ENCODE measurements at regions not wholly inside any gene's neighbourhood (a gene's known extent, or its start where the extent isn't known, plus 50 kb on each side); places are given as distances from the start of the nearest gene placed in this dataset.
"Not testable (repeated sequence)": the region's sequence is repeated elsewhere in the genome, so short reads cannot be mapped to it uniquely, and the experiment has no call there.

DNA sequence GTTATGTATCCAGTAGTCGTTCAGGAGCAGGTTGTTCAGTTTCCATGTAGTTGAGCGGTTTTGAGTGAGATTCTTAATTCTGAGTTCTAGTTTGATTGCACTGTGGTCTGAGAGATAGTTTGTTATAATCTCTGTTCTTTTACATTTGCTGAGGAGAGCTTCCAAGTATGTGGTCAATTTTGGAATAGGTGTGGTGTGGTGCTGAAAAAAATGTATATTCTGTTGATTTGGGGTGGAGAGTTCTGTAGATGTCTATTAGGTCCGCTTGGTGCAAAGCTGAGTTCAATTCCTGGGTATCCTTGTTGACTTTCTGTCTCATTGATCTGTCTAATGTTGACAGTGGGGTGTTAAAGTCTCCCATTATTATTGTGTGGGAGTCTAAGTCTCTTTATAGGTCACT, 68.6 kb upstream of the IZUMO1R start:
- not testable (repeated sequence) for H3K4ac ChIP-seq (ENCODE audit: low read depth, low read length); H3K79me2 ChIP-seq (ENCODE audit: insufficient read depth, low read length); H3K23ac ChIP-seq (ENCODE audit: insufficient read length, low read depth, low read length); H3K27ac ChIP-seq (ENCODE audit: insufficient read length, low read depth, low read length); H3K36me3 Mint-ChIP-seq (ENCODE audit: insufficient read depth in 1 of 3, low read depth in 3 of 3); H3K14ac ChIP-seq (ENCODE audit: insufficient read depth, low read length); H4K91ac ChIP-seq (ENCODE audit: insufficient read length, low read depth, low read length); H3K27ac Mint-ChIP-seq; H3K56ac ChIP-seq (ENCODE audit: insufficient read length, low read depth, low read length); H2BK5ac ChIP-seq (ENCODE audit: insufficient read length, low read length); H4K5ac ChIP-seq (ENCODE audit: insufficient read length, low read depth, low read length); H3K79me1 ChIP-seq (ENCODE audit: insufficient read depth, low read depth, low read length, poor library complexity, severe bottlenecking); H2BK20ac ChIP-seq (ENCODE audit: low read depth, low read length, poor library complexity, severe bottlenecking); H3T11ph ChIP-seq (ENCODE audit: low read length); H3K18ac ChIP-seq (ENCODE audit: insufficient read length, low read depth, low read length); H3K27me3 ChIP-seq (ENCODE audit: insufficient read depth, low read length); H2AK5ac ChIP-seq (ENCODE audit: insufficient read length, low read length); H3K4me1 Mint-ChIP-seq; H4K20me1 ChIP-seq (ENCODE audit: control insufficient read depth, insufficient read depth, insufficient read length); H3K9me3 ChIP-seq (ENCODE audit: control insufficient read depth, low read depth, low read length); H2BK12ac ChIP-seq (ENCODE audit: insufficient read length, low read depth, low read length); H2AFZ ChIP-seq (ENCODE audit: low read length); H2BK120ac ChIP-seq (ENCODE audit: low read depth, low read length, poor library complexity, severe bottlenecking); H3K9ac ChIP-seq (ENCODE audit: extremely low read depth, insufficient read length, low read length); H4K8ac ChIP-seq (replicated peaks; ENCODE audit: insufficient read length, low read depth, low read length); DNase-seq; H3K4me2 ChIP-seq (ENCODE audit: insufficient read depth, insufficient read length, low read length); H3K23me2 ChIP-seq (ENCODE audit: insufficient read length, low read depth, low read length, poor library complexity, severe bottlenecking); H3K4me3 Mint-ChIP-seq; H3K4me1 ChIP-seq (ENCODE audit: insufficient read depth, low read length); H3K27me3 Mint-ChIP-seq (ENCODE audit: low read depth); H2BK15ac ChIP-seq (ENCODE audit: low read depth, low read length)
- H3K9me3 Mint-ChIP-seq: peaks cover 9 to 15% of the 10 kb centered on the region in 2 experiments
- no CpG with 5 or more reads among the region's 3 CpGs for WGBS (ENCODE audit: extremely low coverage, insufficient read length, low lambda C conversion rate)

DNA sequence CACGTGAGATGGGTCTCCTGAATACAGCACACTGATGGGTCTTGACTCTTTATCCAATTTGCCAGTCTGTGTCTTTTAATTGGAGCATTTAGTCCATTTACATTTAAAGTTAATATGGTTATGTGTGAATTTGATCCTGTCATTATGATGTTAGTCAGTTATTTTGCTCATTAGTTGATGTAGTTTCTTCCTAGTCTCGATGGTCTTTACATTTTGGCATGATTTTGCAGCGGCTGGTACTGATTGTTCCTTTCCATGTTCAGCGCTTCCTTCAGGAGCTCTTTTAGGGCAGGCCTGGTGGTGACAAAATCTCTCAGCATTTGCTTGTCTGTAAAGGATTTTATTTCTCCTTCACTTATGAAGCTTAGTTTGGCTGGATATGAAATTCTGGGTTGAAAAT, 68.0 kb upstream of the IZUMO1R start:
- not testable (repeated sequence) for H3K23ac ChIP-seq (ENCODE audit: insufficient read length, low read depth, low read length); DNase-seq; H4K91ac ChIP-seq (ENCODE audit: insufficient read length, low read depth, low read length)

More for the DNA sequence above, 68.0 kb upstream of the IZUMO1R start:
- not testable (repeated sequence) for H3K4me2 ChIP-seq (ENCODE audit: insufficient read depth, insufficient read length, low read length); H3K27me3 Mint-ChIP-seq (ENCODE audit: low read depth); H3K27ac Mint-ChIP-seq; H4K5ac ChIP-seq (ENCODE audit: insufficient read length, low read depth, low read length); H3K36me3 Mint-ChIP-seq (ENCODE audit: insufficient read depth in 1 of 3, low read depth in 3 of 3); H4K20me1 ChIP-seq (ENCODE audit: control insufficient read depth, insufficient read depth, insufficient read length); H2BK5ac ChIP-seq (ENCODE audit: insufficient read length, low read length); H4K8ac ChIP-seq (replicated peaks; ENCODE audit: insufficient read length, low read depth, low read length); H3K4me1 ChIP-seq (ENCODE audit: insufficient read depth, low read length); H3K4me3 Mint-ChIP-seq; H3T11ph ChIP-seq (ENCODE audit: low read length); H2BK15ac ChIP-seq (ENCODE audit: low read depth, low read length); H3K79me2 ChIP-seq (ENCODE audit: insufficient read depth, low read length); H3K14ac ChIP-seq (ENCODE audit: insufficient read depth, low read length); H2AK5ac ChIP-seq (ENCODE audit: insufficient read length, low read length); H3K4ac ChIP-seq (ENCODE audit: low read depth, low read length); H3K9ac ChIP-seq (ENCODE audit: extremely low read depth, insufficient read length, low read length); H2BK12ac ChIP-seq (ENCODE audit: insufficient read length, low read depth, low read length); H3K56ac ChIP-seq (ENCODE audit: insufficient read length, low read depth, low read length); H3K9me3 ChIP-seq (ENCODE audit: control insufficient read depth, low read depth, low read length); H3K18ac ChIP-seq (ENCODE audit: insufficient read length, low read depth, low read length); H3K79me1 ChIP-seq (ENCODE audit: insufficient read depth, low read depth, low read length, poor library complexity, severe bottlenecking); H2AFZ ChIP-seq (ENCODE audit: low read length); H3K4me1 Mint-ChIP-seq; H2BK120ac ChIP-seq (ENCODE audit: low read depth, low read length, poor library complexity, severe bottlenecking); H3K23me2 ChIP-seq (ENCODE audit: insufficient read length, low read depth, low read length, poor library complexity, severe bottlenecking); H3K27ac ChIP-seq (ENCODE audit: insufficient read length, low read depth, low read length); H3K27me3 ChIP-seq (ENCODE audit: insufficient read depth, low read length); H2BK20ac ChIP-seq (ENCODE audit: low read depth, low read length, poor library complexity, severe bottlenecking)
- WGBS (ENCODE audit: extremely low coverage, insufficient read length, low lambda C conversion rate): no CpG with 5 or more reads among the region's 4 CpGs
- peaks cover 9 to 15% of the 10 kb centered on the region in 2 experiments for H3K9me3 Mint-ChIP-seq
